SK-N-SH (cell line): ENCODE measurements at regions not wholly inside any gene's neighbourhood (a gene's known extent, or its start where the extent isn't known, plus 50 kb on each side); places are given as distances from the start of the nearest gene placed in this dataset.

Experiments used
- CTCF ChIP-seq: fragments of 200-600 bp; sonication (generic); IDR thresholded peaks from 2 replicates; pipeline ENCODE4 v1.6.1; 2017; ENCODE audit warnings: antibody characterized with exemption, mild to moderate bottlenecking, moderate library complexity
- EZH2phosphoT487 ChIP-seq: fragments of 200-600 bp; sonication (generic); IDR thresholded peaks from 2 replicates; pipeline ENCODE4 v1.6.1; 2017; ENCODE audit warnings: low read depth, mixed run types, mild to moderate bottlenecking, antibody characterized with exemption, moderate library complexity, borderline replicate concordance
- FOXM1 ChIP-seq: IDR thresholded peaks from 2 replicates; pipeline ENCODE4 v1.4.0; 2012; ENCODE audit warnings: low read depth, mild to moderate bottlenecking
- MAX ChIP-seq: IDR thresholded peaks from 2 replicates; pipeline ENCODE4 v1.4.0; 2012; ENCODE audit warnings: low read depth
- POLR2AphosphoS5 ChIP-seq: IDR thresholded peaks from 2 replicates; pipeline ENCODE4 v1.6.1; 2012; ENCODE audit warnings: low read depth, low read length
- RXRA ChIP-seq: IDR thresholded peaks from 2 replicates; pipeline ENCODE4 v1.4.0; 2012; ENCODE audit warnings: low read depth, mild to moderate bottlenecking, borderline replicate concordance

- TF ChIP-seq POLR2AphosphoS5 (no peak), CTCF (no peak), EZH2phosphoT487 (no peak), MAX (no peak), FOXM1 (no peak), RXRA (no peak)
Measured at GRCh38 chr3:95607926-95608325, 1206.5 kb upstream of the EPHA6 start.
